KBM-7 (cell line): ENCODE measurements at regions not wholly inside any gene's neighbourhood (a gene's known extent, or its start where the extent isn't known, plus 50 kb on each side); places are given as distances from the start of the nearest gene placed in this dataset.

ENCODE experiments used
- DNase-seq: peaks from one replicate; pipeline ENCODE4 v3.0.0-alpha.2; 2015
- in situ Hi-C: fragments of 300-500 bp; cut with MboI; formaldehyde crosslinking; loops from 2 replicates; pipeline ENCODE4 v1.14.3; 2020; ENCODE audit warnings: low sequenced_read_pairs, low pct_unique_long_range_greater_than_20kb, mixed read lengths

- no peak for DNase-seq
- in situ Hi-C loops: no loop called here
Observed at GRCh38 chr21:28761674-28762356, 230.9 kb downstream of the LTN1 start.

DNA sequence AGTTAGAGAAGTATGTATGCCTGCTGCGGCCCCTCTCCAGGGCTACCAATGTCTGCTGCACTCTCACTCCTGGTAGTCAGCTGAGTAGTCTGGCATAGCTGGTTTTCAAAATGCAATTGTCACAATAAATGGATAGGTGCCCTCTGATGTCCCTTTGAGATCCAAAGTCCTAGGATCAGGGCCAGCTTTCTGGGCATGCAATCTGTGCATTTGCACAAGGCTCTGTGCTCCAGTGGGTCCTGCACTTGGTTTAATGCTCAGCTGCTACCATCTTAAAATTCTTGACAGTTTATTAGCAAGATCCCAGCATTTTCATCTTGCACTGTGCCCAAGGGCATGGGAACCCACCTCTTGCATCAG is 233.8 kb downstream of the LTN1 start:
- in situ Hi-C loops: no loop called here

DNA sequence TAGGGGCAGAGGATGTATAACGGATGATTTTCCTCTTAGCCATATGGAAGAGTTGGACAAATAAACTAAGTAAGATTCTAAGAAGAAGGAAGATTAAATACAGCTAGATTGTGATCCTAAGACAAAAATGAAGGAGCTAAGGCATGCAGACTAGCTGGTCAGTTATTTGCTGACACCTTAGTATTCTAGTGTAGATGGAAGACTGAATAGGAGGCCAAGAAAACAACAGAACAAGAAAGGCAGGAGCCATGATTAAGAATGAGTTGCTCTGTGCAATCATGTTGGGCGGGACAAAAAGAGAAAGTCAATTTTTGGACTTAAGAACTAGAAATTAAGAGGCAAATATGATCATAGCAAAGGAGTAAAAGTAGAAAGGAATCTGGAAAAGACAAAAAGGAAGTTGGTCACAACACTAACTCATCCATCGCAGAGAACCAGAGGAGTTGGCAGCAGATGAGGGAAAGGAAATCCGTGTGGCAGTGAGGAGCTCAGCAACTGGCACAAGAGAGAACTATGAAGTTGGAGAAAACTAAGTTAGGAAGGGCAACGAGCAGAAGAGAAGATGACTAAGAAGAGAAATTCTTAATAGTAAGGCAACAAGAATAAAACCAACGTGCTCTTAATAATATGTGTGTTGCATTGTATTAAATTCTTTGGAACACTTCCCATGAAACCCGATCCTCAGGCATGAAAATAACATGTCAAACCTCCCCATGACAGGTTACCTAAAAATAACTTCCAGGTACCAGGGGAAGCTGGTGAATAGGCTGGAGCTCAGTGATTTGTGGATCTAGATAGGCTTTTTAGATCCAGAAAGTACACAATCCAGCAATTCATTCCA is 234.4 kb downstream of the LTN1 start:
- no peak for DNase-seq
- in situ Hi-C loops: no loop called here

More for the DNA sequence above, 233.8 kb downstream of the LTN1 start:
- DNase-seq: no peak

- DNase-seq: no peak
- in situ Hi-C loops: no loop called here
Observed at GRCh38 chr21:28754862-28755261, 237.8 kb downstream of the LTN1 start.

DNA sequence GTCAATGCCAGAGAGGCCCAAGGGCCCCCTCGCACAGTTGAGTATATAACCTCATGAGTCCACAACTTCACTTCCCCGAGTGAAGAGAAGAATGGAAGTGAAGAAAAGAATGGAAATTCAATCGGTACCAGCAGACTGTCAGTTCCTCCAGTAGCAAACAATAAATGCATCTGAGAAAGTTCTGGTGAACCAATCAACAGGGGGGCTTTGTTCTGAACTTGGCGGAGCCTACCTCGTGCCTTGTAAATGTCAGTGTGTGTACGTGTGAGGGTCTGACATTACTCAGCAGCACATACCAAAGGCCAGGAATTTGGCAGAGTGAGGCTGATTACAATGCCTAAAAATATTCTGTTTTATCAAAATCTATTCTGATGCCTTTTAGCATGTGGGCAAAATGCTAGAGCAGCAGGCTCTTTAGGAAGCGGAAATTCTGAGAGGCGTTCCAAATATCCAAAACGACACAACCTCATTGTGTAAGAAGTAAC is 238.5 kb downstream of the LTN1 start:
- in situ Hi-C loops: no loop called here
- DNase-seq: no peak

GRCh38 chr21:28752131-28752530 is 240.5 kb downstream of the LTN1 start:
- no peak for DNase-seq
- in situ Hi-C loops: no loop called here

DNA sequence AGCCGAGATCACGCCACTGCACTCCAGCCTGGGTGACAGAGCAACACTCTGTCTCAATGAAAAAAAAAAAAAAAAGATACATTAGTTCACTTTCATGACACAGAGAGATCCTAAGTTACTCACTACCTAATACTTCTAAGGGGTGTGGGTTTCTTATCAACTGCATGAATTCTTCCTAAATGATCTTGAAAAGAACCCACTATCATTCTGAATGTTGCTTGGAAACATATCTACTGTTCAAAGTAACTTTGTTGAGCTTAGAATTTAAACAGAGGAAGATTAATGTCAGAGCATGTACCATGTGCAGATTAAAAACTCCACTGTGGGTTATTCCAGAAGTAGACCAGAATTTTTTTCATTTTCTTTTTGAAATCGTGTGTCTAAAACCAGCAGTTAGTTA is 241.5 kb downstream of the LTN1 start:
- no peak for DNase-seq
- in situ Hi-C loops: no loop called here

- DNase-seq: no peak
- in situ Hi-C loops: no loop called here
Observed at GRCh38 chr21:28750565-28750964, 242.1 kb downstream of the LTN1 start.

GRCh38 chr21:28749536-28749935 is 243.1 kb downstream of the LTN1 start:
- DNase-seq: no peak
- in situ Hi-C loops: no loop called here

DNA sequence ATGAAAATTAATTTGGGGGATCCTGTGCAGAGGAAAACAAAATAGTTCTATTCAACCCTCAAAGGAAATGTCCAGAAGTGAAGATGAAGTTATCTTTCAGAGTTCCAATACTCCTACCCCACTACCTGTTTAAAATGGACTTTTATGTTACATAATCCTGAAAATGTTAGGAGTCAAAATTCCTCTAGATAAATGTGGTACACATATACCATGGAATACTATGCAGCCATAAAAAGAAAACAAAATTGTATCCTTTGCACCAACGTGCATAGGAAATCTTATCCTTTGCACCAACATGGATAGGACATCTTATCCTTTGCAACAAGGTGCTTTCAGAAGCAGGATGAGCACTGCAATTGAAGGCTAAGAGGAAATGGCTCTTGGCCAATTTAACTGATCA is 245.2 kb downstream of the LTN1 start:
- in situ Hi-C loops: no loop called here
- no peak for DNase-seq

GRCh38 chr21:28746166-28746565 is 246.5 kb downstream of the LTN1 start:
- DNase-seq: no peak
- in situ Hi-C loops: no loop called here

- in situ Hi-C loops: no loop called here
- DNase-seq: peak; percentile 74
Observed at GRCh38 chr21:28745131-28746016, 247.3 kb downstream of the LTN1 start.

GRCh38 chr21:28743723-28744122 is 249.0 kb downstream of the LTN1 start:
- in situ Hi-C loops: no loop called here
- no peak for DNase-seq

- no peak for DNase-seq
- in situ Hi-C loops: no loop called here
Observed at GRCh38 chr21:28742527-28742926, 250.2 kb downstream of the LTN1 start.

- no peak for DNase-seq
- in situ Hi-C loops: no loop called here
Observed at GRCh38 chr21:28740125-28740524, 252.6 kb downstream of the LTN1 start.

GRCh38 chr21:28738882-28739281 is 253.8 kb downstream of the LTN1 start:
- in situ Hi-C loops: no loop called here
- DNase-seq: no peak

DNA sequence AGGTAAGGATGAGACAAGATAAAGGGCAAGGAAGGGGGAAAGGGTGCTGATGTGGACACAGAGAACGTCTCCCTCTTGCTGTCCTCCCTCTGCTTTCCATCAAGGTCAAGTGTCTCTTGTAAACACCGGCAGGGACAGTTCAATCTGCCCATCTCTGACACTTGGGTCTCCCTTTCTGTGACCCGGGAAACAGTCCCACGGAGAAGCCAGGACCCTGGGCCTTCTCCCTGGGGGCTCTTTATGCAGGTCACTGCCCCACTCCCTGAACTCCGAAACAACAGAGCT is 254.3 kb downstream of the LTN1 start:
- DNase-seq: no peak
- in situ Hi-C loops: no loop called here

DNA sequence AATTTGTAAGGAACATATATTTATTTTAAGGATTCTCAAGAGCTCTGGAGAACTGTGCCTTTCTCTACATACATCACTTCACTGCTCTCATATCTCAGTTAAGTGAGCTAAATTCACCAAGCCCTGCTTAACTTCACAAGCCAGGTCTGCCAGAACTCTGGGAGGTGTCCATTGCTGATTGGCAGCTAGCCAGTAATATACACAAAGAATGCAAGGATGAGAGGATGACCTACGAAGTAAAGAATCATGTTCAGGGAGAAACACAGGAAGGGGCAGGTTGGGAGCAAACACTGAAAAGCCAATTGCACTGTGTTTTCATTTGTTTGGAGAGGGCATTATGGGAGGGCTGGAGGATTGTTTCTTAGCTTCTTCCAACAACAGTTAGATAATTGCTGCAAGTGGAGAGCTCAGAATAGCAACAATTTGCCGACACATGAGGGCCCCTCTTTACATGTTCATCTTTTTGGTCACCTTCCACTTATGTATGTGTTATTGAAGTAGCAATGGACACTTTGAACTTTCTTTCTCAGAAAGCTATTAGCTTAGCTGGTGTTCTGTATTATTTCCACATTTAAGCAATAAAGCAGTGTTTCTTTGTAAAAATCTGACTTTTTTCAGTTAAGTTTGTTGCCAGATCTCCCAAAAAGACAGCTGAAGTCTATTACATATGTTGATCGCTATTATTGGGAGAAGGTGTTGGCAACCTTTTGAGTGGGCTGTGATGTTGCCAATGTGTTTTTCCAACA is 254.8 kb downstream of the LTN1 start:
- in situ Hi-C loops: no loop called here
- DNase-seq: no peak

GRCh38 chr21:28734522-28735175 is 258.0 kb downstream of the LTN1 start:
- no peak for DNase-seq
- in situ Hi-C loops: no loop called here
